ENCODE measurements at regions not wholly inside any gene's neighbourhood (a gene's known extent, or its start where the extent isn't known, plus 50 kb on each side); places are given as distances from the start of the nearest gene placed in this dataset.

DNA sequence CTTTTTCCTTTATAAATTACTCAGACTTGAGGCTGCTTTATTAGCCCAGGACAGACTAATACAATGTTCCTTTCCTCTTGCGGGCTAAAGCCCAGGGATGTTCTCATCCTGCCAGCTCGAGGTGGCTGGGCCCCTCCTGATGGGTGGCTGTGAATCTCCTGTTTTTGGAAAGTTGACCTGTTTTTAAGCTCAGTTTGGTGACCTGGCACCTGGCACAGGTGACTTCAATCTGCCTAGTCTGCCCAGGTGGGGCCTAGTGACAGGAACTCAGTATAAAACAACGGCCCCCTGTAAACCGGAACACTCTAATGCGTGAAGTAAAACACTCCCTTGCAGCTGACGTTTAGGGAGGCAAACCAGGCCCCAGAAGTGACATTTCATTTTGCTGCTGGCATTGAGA is 92.7 kb upstream of the SNTG2 start:
- DNase-seq, result no peak

DNA sequence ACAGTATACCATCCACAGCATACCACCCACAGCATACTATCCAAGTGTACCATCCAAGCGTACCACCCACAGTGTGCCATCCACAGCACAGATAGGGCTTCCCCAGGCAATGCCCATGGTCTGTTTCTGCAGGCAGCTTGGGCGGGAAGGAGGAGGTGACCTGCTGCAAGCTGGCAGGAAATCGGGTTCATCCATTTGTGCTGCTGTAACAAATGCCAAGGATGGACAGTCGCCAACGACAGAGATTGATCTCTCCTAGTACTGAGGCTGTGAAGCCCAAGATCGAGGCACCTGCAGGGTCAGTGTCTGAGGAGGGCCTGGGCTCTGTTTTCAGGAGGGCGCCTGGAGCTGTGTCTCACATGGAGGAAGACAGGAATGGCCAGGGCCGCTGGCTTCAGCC is 93.6 kb upstream of the SNTG2 start:
- DNase-seq, result no peak

DNA sequence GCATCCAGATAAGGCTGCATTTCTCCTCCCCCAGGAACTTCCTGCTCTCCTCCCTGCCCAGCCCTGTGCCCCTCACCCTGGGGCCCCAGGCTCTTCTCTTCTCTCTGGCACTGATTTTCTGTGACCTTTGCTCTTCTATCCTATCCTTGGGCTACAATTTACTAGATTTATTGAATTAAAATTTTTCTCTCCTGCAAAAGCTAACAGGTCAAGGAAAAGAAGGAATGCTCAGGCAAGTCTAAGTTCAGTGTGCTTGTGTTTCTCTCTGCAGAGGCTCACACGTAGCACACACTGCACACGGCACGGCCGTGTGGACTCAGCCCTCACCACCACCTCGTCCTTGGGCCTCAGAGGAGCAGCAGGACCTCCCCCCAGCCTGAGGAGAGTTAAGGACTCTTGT is 94.2 kb upstream of the SNTG2 start:
- no peak for DNase-seq

DNA sequence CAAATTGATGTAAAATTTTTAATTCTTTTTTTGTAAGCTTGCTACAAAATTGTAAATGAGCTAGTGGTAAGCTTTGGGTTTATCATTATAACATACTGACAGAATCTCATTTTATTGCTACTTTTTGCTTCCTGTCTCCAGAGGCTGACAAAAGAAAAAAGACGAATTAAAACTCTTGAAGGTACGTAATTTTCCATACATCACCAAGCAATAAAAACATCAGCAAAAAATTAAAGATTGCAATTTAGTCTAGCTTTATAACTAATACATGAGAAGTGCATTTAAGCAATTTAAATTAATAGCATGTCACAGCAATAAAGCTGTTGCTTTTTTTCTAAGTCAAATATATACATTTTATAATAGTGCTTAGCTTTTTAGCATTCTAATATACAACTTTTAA is 94.6 kb upstream of the SNTG2 start:
- no peak for DNase-seq

DNA sequence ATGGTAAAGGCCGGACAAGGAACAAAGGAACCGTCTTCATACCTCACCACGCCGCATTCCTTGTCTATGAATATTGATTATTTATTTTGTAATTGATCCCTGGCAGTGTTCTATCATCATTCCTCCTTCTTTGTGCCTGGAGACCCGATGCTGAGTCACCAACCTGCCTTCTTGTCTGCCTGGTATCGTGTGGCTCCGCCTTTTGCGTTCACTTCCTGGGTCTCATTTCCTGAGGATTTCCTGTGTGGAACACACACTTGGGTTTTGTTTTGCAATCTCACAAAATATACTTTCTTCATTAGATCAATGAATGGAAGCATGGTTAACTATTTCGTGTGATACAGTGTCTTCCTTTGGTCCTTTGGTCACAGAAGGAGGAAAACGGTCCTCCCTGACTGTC is 95.5 kb upstream of the SNTG2 start:
- no peak for DNase-seq

DNA sequence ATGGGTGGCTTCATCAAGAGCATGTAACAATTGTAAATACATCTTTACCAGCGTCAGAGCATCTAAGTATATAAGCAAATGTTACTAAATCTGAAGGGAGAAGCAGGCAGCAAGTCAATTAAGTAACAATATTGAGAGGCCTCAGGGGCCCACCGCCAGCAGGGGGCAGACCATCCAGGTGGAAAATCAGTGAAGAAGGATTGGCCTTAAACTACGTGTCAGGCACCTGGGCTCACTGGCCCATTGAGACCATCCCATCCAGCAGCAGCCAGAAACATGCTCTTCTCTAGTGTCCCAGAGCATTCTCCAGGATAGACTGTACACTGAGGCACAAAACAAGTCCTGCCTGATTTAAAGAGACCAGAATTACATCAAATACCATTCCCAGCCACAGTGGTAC is 96.2 kb upstream of the SNTG2 start:
- no peak for DNase-seq

DNA sequence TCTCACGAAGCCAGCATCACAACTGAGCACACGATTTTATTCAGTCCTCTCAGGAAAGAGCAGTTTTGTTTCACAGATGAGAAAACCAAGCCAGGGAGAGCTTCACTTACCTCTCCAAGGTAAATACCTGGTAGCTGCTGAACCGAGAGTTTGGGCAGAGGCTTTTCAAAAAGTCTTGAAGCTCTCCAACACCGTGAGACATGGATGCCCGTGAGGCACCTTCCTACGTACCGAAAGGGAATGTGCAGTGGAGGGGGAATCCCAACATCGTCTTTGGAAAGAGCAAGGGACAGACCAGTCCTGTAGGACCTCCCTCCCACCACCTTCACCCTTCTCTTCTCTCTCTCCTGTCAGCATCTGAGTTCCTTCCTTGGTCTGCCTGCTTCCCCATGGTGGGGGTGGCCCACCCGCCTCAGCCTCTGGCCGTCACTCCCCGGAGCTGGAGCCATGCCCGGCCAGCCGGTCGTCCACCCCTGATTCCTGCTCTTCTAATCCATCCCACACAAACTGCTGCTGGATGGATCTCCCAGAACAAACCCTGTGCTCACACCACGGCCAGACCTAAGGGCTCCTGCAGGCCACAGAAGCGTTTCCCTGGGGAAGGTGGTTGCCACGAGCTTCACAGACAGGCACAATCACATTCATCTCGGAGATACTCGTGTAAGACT is 97.3 kb upstream of the SNTG2 start:
- DNase-seq, result no peak

DNA sequence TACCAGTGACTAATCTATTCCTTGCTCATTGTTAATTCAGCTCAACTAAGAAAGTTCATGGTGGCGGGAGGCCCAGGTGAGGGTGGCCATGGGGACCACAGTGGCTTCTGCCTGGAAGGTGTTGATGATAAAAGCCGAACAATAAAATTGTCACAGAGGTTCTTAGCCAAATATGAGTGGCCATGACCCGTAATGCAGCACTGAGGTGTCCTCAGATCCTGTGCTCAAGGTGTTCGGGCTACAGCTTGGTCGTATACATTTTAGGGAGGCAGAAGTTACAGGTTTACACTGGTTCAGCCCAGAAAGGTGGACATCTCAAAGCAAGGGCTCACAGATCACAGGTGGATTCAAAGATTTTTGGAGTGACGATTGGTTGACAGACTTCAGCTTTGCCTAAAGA is 98.5 kb upstream of the SNTG2 start:
- no peak for DNase-seq

DNA sequence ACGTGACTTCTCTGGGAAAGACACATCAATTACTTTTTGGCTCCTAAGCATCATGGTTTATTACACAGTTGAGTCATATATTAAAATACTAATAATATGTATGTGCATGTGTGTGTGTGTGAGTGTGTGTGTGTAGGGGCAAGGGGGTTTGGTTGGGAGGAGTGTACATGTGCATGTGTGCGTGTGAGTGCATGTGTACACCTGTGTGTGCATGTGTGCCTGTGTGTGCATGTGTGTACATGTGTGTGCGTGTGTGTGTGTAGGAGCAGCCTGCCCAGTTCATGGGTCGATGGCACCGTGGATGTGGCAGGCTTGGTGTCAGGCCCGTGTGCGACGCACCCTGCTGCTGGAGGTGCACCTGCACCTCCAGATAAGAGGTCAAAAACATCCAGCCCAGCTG is 99.0 kb upstream of the SNTG2 start:
- no peak for DNase-seq

DNA sequence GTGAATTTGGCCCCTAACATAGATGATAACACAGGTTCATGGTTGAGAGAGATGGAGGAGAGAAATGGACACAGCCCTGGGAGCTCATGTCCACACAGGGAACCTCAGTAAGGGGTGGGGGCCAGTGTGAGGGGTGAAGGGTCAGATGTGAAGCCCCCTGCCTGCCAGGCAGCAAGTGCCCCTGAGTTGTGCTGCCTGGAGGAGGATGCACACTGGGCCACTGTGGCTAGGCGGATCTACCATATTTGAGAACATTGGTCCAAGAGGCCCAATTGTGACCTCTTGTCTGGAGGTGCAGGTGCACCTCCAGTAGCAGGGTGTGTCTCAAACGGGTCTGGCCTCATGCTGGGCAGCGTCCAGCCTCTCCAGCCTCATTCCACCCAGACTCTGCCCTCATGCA is 99.6 kb upstream of the SNTG2 start:
- no peak for DNase-seq

DNA sequence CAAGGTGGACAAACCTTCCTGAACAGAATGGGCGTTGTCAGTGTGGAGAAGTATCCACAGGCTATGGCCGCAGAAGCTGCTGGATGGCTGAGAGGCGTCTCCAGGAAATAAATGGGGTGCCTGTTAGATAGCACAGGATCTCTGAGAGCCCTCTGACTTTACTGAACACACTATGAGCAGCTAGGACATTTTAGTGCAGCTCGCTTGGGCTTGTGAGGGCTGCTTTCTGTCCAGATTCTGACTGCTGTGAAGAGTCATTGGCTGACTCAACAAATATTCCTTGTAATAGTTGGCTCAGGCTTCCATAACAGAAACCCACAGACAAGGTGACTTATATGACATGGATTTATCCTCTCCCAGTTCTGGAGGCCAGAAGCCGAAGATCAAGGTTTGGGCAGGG is 100.2 kb upstream of the SNTG2 start:
- DNase-seq, result no peak

DNA sequence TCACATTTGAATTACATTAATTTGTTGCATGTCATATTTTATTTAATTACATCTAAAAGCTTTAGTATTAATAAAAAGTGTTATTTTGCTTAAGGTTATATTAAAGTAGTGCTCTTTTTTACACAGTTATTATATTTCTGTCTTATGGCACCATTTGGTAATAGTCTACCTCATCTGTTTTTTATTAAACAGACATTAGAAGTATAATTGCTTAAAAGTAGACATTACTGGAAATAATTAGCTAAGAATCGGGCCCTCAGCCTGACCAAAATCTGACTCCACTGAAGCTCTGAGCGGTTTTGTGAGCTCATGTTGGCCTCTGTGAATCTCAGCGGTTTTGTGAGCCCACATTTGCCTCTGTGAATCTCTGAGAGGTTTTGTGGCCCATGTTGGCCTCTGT is 102.5 kb upstream of the SNTG2 start:
- DNase-seq, result no peak

DNA sequence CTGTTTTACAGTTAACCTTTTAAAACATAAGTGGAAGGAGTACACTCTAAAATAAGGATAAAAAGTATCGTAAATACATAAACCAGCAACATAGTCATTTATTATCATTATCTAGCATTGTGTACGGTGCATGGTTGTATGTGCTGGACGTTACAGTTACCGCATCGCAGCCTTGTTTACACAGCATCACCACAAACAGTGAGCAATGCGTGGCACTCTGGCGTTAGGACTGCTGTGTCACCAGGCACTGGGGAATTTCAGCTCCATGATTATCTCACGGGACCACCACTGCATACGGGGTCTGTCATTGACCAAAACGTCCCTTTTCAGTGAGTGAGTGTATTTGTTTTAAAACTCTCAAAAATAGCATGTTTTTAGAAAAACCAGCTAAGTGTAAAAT is 103.0 kb upstream of the SNTG2 start:
- DNase-seq, result no peak

DNA sequence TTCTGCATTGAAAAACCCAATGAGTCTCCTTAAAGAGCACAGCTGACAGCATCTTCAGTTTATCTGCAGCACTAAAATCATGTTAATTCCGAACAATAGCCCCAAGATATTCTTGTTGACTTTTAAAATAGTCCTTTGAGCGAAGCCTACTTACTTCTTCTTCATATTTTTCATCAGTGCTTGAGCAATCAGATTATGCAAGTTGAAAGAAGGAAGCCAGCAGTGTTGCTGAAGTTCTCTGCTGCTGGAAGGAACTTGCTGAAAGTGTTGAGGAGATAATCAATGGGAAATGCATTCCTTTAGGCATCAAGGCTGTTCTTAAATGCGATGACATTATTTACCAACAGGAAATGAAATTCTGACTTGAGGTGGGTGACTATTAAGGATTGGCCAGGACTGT is 105.9 kb upstream of the SNTG2 start:
- no peak for DNase-seq

DNA sequence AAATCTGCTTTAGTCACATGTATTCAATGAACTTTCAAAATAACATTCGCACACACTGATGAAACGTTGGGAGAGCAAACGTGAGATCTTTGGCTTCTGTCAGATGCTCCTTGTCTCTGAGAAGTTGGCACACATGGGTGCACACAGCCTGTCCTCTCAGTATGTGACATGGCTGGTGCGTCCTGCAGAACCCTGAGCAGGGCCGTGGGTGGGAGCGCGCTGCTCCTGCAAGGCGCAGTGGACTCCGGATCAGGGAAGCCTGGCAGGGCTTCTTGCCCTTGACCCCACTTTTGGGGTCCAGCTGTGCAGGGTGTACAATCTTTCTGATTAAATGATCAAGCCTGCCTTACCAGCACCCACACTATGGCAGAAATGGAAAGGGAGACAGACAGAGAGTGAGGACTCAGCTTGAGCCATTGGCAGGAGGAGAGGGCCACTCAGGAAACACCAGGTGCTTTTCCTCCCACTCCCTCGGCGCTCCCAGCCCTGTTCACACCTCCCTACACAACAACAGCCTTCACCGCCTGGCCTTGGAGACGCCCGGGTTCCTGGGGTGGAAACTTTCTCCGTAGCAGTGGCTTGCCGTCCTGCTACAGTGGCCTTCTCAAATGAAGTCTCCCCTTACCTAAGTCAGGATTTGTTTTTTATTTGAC is 108.4 kb upstream of the SNTG2 start:
- no peak for DNase-seq

DNA sequence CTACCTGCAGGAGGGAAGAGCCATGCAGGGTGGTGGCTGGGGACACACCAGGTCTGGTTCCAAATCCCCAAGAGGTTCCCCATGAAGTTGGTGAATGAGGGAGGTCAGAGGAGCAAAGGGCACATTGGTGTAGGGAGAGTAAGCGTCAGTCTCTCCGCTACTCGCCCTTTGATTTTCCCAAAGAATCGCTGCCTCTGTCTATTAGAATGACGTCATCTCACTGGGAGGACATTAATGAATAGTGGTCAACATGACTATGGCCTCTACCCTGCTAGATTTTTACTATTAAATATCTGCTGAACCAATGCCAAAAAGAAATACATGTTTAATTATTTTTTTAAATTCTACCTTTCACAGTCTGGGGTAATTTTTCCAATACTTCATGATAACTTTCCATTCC is 109.6 kb upstream of the SNTG2 start:
- no peak for DNase-seq

DNA sequence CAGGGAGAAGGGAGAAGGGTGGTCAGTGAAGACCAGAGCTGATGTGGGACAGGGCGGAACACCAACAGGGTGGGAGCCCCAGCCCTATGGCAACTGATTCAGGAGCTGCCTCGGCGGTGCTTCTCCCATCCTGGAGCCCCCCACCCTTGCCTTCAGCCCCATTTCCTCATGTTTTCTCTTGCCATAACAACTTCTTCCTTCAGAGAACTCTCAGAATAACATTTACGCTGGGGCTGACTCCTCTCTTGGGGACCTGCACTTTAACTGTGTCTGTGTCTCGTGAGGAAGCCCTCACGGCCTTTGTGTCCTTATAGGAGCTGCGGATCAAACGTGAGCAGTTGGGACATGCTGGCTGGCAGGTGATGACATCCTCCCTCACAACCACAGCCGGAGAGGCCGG is 116.4 kb upstream of the SNTG2 start:
- no peak for DNase-seq

DNA sequence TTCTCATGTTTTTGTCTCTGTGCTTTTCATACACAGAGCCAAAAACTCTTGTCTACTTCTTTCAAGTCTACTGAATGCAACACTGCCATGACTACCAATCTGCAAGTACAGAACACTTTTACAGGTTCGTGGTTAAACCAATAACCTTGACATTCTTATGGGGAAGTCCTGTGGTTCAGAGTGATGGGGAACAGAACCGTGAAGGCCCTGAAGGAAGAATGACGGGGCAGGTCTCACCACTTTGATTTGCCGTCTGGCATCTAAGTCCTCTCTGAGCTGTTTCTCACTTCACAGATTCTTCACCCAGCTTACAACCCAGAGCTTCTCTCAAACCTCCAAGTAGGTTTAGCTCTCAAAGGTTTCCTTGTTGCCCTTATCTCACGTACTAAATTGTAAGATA is 117.5 kb upstream of the SNTG2 start:
- DNase-seq, result no peak

DNA sequence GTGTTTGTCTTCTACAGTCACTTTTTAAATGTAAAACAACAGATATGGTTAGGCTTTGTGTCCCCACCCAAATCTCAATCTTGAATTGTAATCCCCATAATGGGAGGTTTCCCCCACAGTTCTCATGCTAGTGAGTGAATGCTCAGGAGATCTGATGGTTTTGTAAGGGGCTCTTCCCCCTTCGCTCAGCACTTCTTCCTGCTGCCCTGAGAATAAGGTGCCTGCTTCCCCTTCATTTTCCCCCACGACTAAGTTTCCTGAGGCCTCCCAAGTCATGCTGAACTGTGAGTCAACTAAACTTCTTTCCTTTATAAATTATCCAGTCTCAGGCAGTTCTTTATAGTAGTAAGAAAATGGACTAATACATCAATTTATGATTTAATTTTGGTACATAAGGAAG is 118.0 kb upstream of the SNTG2 start:
- DNase-seq, result no peak

DNA sequence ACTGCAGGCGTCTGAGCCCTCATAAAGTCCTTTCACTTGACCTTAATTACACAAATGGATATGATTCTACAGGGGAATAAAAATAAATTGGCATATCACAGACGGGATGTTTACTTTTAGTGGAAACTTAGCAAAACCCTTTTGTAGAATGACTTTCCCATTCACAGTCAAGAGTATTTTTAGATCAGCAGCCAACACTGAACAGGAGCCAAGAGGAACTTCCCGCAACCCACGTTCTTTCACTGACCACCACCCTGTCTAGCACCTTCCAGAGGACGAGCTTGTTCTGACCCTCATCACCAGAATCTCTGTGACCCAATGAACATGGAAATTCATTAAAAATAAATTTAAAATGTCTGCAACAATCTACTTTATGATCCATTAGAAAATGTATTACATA is 119.0 kb upstream of the SNTG2 start:
- no peak for DNase-seq

DNA sequence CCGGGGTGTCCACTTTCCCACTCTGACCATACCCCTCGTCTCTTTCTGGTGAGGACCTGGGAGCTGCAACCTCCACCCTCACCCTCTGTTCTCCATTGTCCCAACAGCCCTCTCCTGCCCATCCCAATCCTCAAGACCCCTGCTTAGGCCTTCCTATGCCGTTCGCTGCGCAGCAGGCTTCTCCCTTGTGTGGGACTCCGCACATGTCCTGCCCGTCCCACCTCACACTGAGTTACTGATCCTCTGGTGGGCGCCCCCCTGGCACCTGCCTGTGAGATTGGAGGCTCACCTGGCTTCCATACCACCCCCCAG is 119.5 kb upstream of the SNTG2 start:
- DNase-seq, result no peak

DNA sequence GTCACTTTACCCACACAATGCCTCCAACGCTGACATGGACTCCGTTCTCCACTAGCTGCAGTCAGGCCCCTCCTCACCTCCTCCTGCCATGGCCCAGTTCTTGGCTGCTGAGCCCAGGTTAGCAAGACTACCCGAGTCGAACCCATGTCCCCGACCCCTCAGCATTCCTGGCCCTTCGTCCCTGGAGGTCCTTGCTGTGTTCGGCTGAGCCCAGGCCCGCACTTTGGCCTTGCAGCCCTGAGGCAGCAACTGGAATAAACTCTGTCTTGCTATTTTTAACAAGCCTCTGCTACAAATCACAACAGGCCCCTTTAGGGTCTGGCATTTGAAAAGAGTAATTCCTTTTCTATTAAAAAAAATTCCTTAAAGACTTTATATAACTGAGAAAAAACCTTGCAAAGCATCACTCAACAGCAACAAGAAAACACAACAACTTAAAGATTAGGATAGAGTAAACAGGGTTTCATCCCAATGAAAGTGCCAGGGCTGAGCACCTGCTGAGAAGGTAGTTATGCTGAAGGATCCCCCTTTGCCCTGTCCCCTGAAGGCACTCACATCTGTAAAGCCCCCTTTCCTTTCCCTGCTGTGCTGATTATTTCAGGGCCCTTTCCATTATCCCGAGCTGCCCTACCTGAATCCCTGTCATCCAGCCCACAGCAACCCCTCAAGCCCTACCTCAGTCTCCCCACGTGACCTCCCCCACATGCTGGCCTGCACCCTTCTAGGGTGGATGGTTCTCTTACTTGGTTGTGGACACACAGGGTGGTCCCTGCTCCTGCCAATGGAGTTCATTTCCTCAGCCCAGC is 120.0 kb upstream of the SNTG2 start:
- DNase-seq, result no peak

DNA sequence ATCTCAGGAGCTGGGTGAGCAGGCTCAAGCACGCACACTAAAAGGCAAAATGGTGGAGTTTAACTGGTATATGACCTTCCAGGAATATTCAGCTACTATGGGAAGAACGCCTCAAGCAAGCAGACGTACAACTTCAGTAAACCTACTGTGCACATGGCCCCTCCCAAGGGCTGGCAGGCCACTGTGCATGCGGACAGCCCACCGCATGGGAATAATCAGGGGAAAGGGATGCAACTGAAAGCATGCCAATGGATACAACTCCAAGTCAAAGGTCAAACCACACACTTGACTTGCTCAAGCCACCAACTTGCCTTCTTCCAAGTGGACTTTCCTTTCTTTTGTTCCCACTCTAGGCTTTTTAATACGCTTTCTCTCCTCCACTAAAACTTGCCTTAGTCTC is 121.6 kb upstream of the SNTG2 start:
- DNase-seq, result no peak

DNA sequence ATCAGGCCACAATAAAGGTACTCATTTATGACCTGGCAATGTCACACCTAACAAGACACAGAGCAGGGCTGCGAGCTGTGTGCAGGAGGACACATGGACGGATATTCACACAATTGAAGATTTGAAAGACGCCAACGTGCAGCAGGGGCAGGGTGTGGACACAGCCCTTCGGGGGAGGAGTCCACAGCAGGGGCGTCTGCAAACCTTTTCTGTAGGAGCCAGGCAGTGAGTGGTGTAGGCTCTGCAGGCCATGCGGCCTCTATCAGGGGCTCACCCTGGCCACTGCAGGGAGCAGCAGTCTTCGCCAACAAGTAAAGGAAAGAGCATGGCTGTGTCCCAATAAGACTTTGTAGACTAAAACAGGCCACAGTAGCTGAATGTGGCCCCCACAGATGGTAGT is 125.7 kb upstream of the SNTG2 start:
- DNase-seq, result no peak

DNA sequence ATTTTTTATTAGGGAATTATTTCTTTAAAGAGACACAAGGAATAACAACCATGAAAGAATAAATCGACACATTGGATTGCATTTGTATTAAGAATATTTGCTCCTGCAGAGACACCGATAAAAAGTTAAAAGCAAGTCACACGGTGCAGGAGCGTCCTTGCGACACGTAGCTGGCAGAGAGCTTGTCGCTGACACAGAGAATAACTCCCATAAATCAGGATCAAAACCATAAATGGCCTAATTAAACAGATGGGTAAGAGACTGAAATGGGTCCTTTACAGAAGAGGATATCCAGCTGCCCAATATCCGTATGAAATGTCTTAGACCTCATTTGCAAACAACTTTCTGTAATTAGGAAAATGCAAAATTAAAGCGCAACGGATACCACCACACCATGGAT is 126.1 kb upstream of the SNTG2 start:
- DNase-seq, result no peak
